Kidney (tissue), 13 donors: ENCODE measurements at regions not wholly inside any gene's neighbourhood (a gene's known extent, or its start where the extent isn't known, plus 50 kb on each side); places are given as distances from the start of the nearest gene placed in this dataset.
A peak's percentile ranks its signal among the peaks of the same experiment; 100 is the strongest.
"Not testable (repeated sequence)": the region's sequence is repeated elsewhere in the genome, so short reads cannot be mapped to it uniquely, and the experiment has no call there.

Experiments used
- DNase-seq, 5 donors: peaks; one replicate each; pipeline ENCODE4 v3.0.0-alpha.2; 2013 to 2020
- FAIRE-seq: peaks from 2 replicates; lab custom pipeline; 2012; peaks lifted over from hg19 to GRCh38; lab: Jason Lieb, UNC
- H3K27ac ChIP-seq, 2 donors: one replicate each; pipeline ENCODE4 v1.7.0; 2013; ENCODE audit warnings: low read depth in 2 of 2, low read length in 2 of 2, inconsistent platforms in 1 of 2
- H3K27me3 ChIP-seq: one replicate; pipeline ENCODE4 v1.7.1; 2013; ENCODE audit warnings: low read length, inconsistent platforms; ENCODE audit not compliant: control insufficient read depth, insufficient read depth
- H3K36me3 ChIP-seq, 3 donors: one replicate each; pipeline versions ENCODE4 v1.7.0 to v1.7.1; 2013; ENCODE audit warnings: low read length in 3 of 3, control low read depth in 1 of 3, inconsistent platforms in 1 of 3; ENCODE audit not compliant: insufficient read depth in 3 of 3, control insufficient read depth in 2 of 3
- H3K4me1 ChIP-seq, 3 donors: one replicate each; pipeline versions ENCODE4 v1.7.0 to v1.7.1; 2013; ENCODE audit warnings: low read length in 3 of 3, inconsistent platforms in 1 of 3, low read depth in 1 of 3; ENCODE audit not compliant: control insufficient read depth in 2 of 3, insufficient read depth in 2 of 3
- H3K4me3 ChIP-seq, 3 donors: one replicate each; pipeline versions ENCODE4 v1.7.0 to v1.8.1; 2013; ENCODE audit warnings: low read length in 3 of 3, control low read depth in 1 of 3, inconsistent platforms in 1 of 3
- H3K9ac ChIP-seq, 3 donors: one replicate each; pipeline versions ENCODE4 v1.7.0 to v1.7.1; 2013; ENCODE audit warnings: low read length in 3 of 3, control low read depth in 1 of 3, inconsistent platforms in 1 of 3
- H3K9me3 ChIP-seq, 3 donors: one replicate each; pipeline versions ENCODE4 v1.7.0 to v1.7.1; 2013; ENCODE audit warnings: low read length in 3 of 3, control low read depth in 1 of 3, inconsistent platforms in 1 of 3; ENCODE audit not compliant: control insufficient read depth in 2 of 3, insufficient read depth in 1 of 3
- CTCF ChIP-seq: IDR thresholded peaks from 3 replicates; pipeline ENCODE4 v1.5.1; 2012; ENCODE audit warnings: mild to moderate bottlenecking, moderate library complexity, borderline replicate concordance; ENCODE audit not compliant: insufficient read depth; ENCODE audit errors: extremely low read depth
- intact Hi-C: fragments of 100-400 bp; cut with DNase I; formaldehyde crosslinking; loops from one replicate; pipeline ENCODE4 v1.11.1; 2022
- donor health status: control.
- donor health status: control.
- donor health status: control.
- donor health status: control.
- donor health status: control.
- donor health status: DM: yes; HTN: yes; CAD: no.
- donor health status: Normal renal cell carcinoma (clear cell type).

DNA sequence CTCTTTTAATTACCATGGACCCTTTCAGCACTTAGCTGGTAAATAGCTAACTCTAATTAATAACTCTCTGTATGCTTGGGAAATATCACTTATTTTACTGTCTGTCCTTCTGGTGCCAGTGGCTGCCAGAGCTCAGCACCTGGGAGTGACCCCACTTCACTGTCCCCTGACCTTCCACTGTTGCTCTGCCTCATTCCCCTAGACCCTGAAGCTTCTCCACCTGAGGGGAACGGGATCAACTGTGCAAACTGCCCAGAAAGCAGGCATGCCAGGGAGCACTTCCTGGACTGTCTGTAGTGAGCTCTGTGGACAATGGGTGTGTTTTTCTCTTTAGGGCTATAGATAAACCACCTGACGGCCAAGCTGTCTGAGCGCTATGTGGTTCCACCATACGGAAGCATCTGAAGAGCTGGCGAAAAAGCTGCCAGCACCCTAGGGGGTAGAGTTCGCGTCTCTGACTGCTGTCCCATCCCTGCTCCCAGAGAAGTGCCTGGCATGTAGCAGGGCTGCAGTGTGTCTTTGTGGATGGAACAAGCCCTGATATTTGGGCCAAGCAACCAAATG, 106.3 kb upstream of the FOXA2 start:
- no peaks in the 10 kb centered on the region for H3K36me3 ChIP-seq
- no peak for TF ChIP-seq CTCF
- H3K27me3 ChIP-seq: no peaks in the 10 kb centered on the region
- H3K9ac ChIP-seq: no peak overlapping the region
- FAIRE-seq (no peak), DNase-seq (no peak)
- H3K27ac ChIP-seq: no peak overlapping the region
- no peaks in the 10 kb centered on the region for H3K9me3 ChIP-seq
- peaks cover 0 to 4% (median 0%) of the 10 kb centered on the region in 3 donors for H3K4me1 ChIP-seq
- no peak overlapping the region for H3K4me3 ChIP-seq
- intact Hi-C loops: loop anchor here (5.0 to 10.0 kb wide), 2 partner anchors 544 to 652 kb away; no protein-coding TSS in a partner anchor

DNA sequence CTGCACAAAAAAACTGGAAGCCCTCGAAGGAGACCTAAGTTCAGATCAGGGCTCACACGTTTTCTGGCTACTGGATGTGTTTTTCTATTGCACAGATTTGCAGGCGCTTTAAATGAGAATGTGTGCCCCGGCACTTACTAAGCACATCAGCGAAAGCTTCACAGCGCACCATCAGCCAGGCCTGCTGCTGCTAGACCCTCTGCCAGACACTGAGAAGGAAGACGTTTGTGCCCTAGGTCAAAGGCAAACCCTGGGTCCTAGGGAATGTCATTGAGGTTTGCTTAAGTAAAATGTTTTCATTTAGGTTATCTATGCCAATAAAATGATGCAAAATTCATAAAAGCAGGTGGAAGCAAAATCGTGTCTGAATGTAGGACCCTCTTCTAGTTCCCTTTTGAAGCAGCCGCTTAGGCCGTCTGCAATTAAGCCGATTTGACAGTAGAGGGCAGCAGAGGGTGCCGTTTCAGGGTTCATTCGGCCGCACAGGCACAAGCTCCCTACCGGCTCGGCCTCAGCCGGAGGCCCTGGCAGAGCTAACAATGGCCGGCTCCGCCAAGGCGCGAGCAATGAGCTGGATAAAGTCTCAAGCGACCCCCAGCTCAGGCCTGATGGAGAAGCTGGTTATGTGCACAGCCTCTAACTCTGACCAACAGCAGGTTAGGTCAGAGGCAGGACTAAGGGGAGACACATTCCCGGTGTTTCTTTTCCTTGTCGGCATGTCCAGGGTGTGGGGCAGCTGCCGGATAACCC, 107.2 kb upstream of the FOXA2 start:
- H3K27ac ChIP-seq: no peak overlapping the region
- H3K4me1 ChIP-seq: peaks cover 0 to 4% (median 0%) of the 10 kb centered on the region in 3 donors
- H3K4me3 ChIP-seq: no peak overlapping the region
- H3K9me3 ChIP-seq: no peaks in the 10 kb centered on the region
- no peak overlapping the region for H3K9ac ChIP-seq
- H3K27me3 ChIP-seq: no peaks in the 10 kb centered on the region
- intact Hi-C loops: loop anchor here (5.0 to 10.0 kb wide), 2 partner anchors 543 to 651 kb away; no protein-coding TSS in a partner anchor
- FAIRE-seq (peak; percentile 50), DNase-seq (peak; percentile 79 to 92 (median 89))
- peak; percentile 80 for TF ChIP-seq CTCF
- H3K36me3 ChIP-seq: no peaks in the 10 kb centered on the region

- DNase-seq: no peak
- intact Hi-C loops: loop anchor here (5.0 to 10.0 kb wide), 2 partner anchors 543 to 650 kb away; no protein-coding TSS in a partner anchor
- Histone ChIP-seq H3K9me3 (no peaks in the 10 kb centered on the region), H3K36me3 (no peaks in the 10 kb centered on the region), H3K4me1 (peaks cover 0 to 4% (median 0%) of the 10 kb centered on the region in 3 donors), H3K4me3 (no peak overlapping the region), H3K27me3 (no peaks in the 10 kb centered on the region), H3K9ac (no peak overlapping the region), H3K27ac (no peak overlapping the region)
- TF ChIP-seq CTCF: no peak
- no peak for FAIRE-seq
Observed at GRCh38 chr20:22692119-22692475, 107.7 kb upstream of the FOXA2 start.

- H3K4me1 ChIP-seq, H3K9ac ChIP-seq, H3K27me3 ChIP-seq, H3K27ac ChIP-seq, FAIRE-seq, H3K36me3 ChIP-seq, H3K4me3 ChIP-seq, DNase-seq, H3K9me3 ChIP-seq: not testable (repeated sequence)
- intact Hi-C loops: loop anchor here (5.0 to 10.0 kb wide), 2 partner anchors 542 to 650 kb away; no protein-coding TSS in a partner anchor
Observed at GRCh38 chr20:22692620-22693019, 108.2 kb upstream of the FOXA2 start.
